ENCODE measurements at regions not wholly inside any gene's neighbourhood (a gene's known extent, or its start where the extent isn't known, plus 50 kb on each side); places are given as distances from the start of the nearest gene placed in this dataset.

DNA sequence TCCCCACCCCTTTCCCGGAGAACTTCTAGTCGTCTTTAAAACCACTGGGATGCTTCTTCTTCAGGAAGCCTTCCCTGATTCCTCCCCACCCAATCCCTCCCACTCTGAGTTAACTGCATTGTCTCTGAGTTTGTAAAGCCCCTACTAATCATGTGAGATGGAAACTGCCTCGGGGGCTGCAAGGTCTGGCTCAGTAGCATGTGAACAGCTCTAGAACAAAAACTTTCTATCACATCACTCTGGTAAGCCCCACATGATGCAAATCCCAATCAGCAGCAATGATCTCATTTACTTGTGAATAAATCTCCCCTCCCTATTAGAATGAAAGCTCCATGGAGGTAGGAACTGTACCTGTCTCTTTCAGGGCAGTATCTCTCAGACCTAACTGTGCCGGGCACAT is 141.0 kb upstream of the JUN start:
- TF ChIP-seq, protein P1, sequence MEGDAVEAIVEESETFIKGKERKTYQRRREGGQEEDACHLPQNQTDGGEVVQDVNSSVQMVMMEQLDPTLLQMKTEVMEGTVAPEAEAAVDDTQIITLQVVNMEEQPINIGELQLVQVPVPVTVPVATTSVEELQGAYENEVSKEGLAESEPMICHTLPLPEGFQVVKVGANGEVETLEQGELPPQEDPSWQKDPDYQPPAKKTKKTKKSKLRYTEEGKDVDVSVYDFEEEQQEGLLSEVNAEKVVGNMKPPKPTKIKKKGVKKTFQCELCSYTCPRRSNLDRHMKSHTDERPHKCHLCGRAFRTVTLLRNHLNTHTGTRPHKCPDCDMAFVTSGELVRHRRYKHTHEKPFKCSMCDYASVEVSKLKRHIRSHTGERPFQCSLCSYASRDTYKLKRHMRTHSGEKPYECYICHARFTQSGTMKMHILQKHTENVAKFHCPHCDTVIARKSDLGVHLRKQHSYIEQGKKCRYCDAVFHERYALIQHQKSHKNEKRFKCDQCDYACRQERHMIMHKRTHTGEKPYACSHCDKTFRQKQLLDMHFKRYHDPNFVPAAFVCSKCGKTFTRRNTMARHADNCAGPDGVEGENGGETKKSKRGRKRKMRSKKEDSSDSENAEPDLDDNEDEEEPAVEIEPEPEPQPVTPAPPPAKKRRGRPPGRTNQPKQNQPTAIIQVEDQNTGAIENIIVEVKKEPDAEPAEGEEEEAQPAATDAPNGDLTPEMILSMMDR (IDR thresholded peaks at IDR 0.05): no peak
- TF ChIP-seq POLR2AphosphoS5 (IDR thresholded peaks at IDR 0.05; ENCODE audit: low read depth, low read length): no peak
- TF ChIP-seq, protein P2, sequence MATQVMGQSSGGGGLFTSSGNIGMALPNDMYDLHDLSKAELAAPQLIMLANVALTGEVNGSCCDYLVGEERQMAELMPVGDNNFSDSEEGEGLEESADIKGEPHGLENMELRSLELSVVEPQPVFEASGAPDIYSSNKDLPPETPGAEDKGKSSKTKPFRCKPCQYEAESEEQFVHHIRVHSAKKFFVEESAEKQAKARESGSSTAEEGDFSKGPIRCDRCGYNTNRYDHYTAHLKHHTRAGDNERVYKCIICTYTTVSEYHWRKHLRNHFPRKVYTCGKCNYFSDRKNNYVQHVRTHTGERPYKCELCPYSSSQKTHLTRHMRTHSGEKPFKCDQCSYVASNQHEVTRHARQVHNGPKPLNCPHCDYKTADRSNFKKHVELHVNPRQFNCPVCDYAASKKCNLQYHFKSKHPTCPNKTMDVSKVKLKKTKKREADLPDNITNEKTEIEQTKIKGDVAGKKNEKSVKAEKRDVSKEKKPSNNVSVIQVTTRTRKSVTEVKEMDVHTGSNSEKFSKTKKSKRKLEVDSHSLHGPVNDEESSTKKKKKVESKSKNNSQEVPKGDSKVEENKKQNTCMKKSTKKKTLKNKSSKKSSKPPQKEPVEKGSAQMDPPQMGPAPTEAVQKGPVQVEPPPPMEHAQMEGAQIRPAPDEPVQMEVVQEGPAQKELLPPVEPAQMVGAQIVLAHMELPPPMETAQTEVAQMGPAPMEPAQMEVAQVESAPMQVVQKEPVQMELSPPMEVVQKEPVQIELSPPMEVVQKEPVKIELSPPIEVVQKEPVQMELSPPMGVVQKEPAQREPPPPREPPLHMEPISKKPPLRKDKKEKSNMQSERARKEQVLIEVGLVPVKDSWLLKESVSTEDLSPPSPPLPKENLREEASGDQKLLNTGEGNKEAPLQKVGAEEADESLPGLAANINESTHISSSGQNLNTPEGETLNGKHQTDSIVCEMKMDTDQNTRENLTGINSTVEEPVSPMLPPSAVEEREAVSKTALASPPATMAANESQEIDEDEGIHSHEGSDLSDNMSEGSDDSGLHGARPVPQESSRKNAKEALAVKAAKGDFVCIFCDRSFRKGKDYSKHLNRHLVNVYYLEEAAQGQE (IDR thresholded peaks at IDR 0.05; ENCODE audit: insufficient read depth in 1 of 2, low read depth in 2 of 2, low read length in 1 of 2): no peak
- TF ChIP-seq TCF7L2 (IDR thresholded peaks at IDR 0.05; ENCODE audit: low read depth, low read length): no peak
- TF ChIP-seq SIN3A (IDR thresholded peaks at IDR 0.05; ENCODE audit: borderline replicate concordance, insufficient read depth, low read depth, low read length): no peak
